ENCODE measurements at regions not wholly inside any gene's neighbourhood (a gene's known extent, or its start where the extent isn't known, plus 50 kb on each side); places are given as distances from the start of the nearest gene placed in this dataset.

- peak; percentile 30 for DNase-seq (ENCODE audit: low spot score)
Observed at GRCh38 chr1:234698686-234699085, 88.7 kb upstream of the IRF2BP2 start.

GRCh38 chr1:234697741-234698140 lies 87.8 kb upstream of the IRF2BP2 start:
- no peak for DNase-seq (ENCODE audit: low spot score)

GRCh38 chr1:234697015-234697414 lies 87.0 kb upstream of the IRF2BP2 start:
- DNase-seq (ENCODE audit: low spot score) = no peak

- no peak for DNase-seq (ENCODE audit: low spot score)
Observed at GRCh38 chr1:234696148-234696576, 86.2 kb upstream of the IRF2BP2 start.

GRCh38 chr1:234694661-234695060 lies 84.7 kb upstream of the IRF2BP2 start:
- no peak for DNase-seq (ENCODE audit: low spot score)

GRCh38 chr1:234692966-234693580 lies 83.1 kb upstream of the IRF2BP2 start:
- no peak for DNase-seq (ENCODE audit: low spot score)

- no peak for DNase-seq (ENCODE audit: low spot score)
Observed at GRCh38 chr1:234691567-234691966, 81.6 kb upstream of the IRF2BP2 start.

- no peak for DNase-seq (ENCODE audit: low spot score)
Observed at GRCh38 chr1:234690872-234691271, 80.9 kb upstream of the IRF2BP2 start.

- DNase-seq (ENCODE audit: low spot score) = no peak
Observed at GRCh38 chr1:234689236-234689635, 79.3 kb upstream of the IRF2BP2 start.

GRCh38 chr1:234687011-234687410 lies 77.0 kb upstream of the IRF2BP2 start:
- DNase-seq (ENCODE audit: low spot score) = no peak

- no peak for DNase-seq (ENCODE audit: low spot score)
Observed at GRCh38 chr1:234686035-234686434, 76.1 kb upstream of the IRF2BP2 start.

GRCh38 chr1:234684856-234685255 lies 74.9 kb upstream of the IRF2BP2 start:
- no peak for DNase-seq (ENCODE audit: low spot score)

- DNase-seq (ENCODE audit: low spot score) = no peak
Observed at GRCh38 chr1:234683861-234684632, 74.1 kb upstream of the IRF2BP2 start.

- no peak for DNase-seq (ENCODE audit: low spot score)
Observed at GRCh38 chr1:234683127-234683860, 73.3 kb upstream of the IRF2BP2 start.

- no peak for DNase-seq (ENCODE audit: low spot score)
Observed at GRCh38 chr1:234681990-234682389, 72.0 kb upstream of the IRF2BP2 start.

- DNase-seq (ENCODE audit: low spot score) = no peak
Observed at GRCh38 chr1:234681065-234681464, 71.1 kb upstream of the IRF2BP2 start.

GRCh38 chr1:234680331-234680904 lies 70.4 kb upstream of the IRF2BP2 start:
- DNase-seq (ENCODE audit: low spot score) = no peak

- peak; percentile 91 for DNase-seq (ENCODE audit: low spot score)
Observed at GRCh38 chr1:234676103-234676594, 66.2 kb upstream of the IRF2BP2 start.

- peak; percentile 76 for DNase-seq (ENCODE audit: low spot score)
Observed at GRCh38 chr1:234675572-234675971, 65.6 kb upstream of the IRF2BP2 start.

GRCh38 chr1:234675006-234675405 lies 65.0 kb upstream of the IRF2BP2 start:
- DNase-seq (ENCODE audit: low spot score) = no peak

- no peak for DNase-seq (ENCODE audit: low spot score)
Observed at GRCh38 chr1:234674218-234674815, 64.3 kb upstream of the IRF2BP2 start.

Measured in D341Med (cell line).